AG09319 (cell line): ENCODE measurements at regions not wholly inside any gene's neighbourhood (a gene's known extent, or its start where the extent isn't known, plus 50 kb on each side); places are given as distances from the start of the nearest gene placed in this dataset.

Source experiments
- DNase-seq: peaks from one replicate; pipeline ENCODE4 v3.0.0-alpha.2; 2010; ENCODE audit warnings: low read depth; ENCODE audit errors: extremely low read depth
- CTCF ChIP-seq: IDR thresholded peaks from 2 replicates; pipeline ENCODE4 v1.5.1; 2011; ENCODE audit warnings: low read depth, mild to moderate bottlenecking, inconsistent platforms, low read length, moderate library complexity

GRCh38 chr1:235045034-235045690, 83.5 kb downstream of the TOMM20 start:
- no peak for TF ChIP-seq CTCF
- no peak for DNase-seq

DNA sequence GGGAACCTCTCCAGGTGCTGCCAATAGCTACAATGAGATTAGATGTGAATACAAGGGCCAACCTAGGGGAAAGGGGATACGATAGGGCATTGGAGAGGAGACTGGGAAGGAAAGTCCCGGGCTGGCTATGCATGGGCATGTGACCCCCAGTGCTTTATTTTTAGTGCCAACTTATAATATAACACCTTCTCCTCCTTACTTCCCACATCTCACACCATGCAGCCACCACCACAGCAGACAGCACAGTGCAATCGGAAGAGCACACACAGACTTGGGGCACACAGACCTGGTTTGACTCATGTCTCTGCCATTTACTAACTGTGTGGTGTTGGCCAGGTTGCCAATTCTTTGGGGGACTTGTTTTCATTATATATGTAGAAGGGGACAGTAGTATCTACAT, 85.4 kb downstream of the TOMM20 start:
- DNase-seq = no peak
- TF ChIP-seq CTCF = no peak

DNA sequence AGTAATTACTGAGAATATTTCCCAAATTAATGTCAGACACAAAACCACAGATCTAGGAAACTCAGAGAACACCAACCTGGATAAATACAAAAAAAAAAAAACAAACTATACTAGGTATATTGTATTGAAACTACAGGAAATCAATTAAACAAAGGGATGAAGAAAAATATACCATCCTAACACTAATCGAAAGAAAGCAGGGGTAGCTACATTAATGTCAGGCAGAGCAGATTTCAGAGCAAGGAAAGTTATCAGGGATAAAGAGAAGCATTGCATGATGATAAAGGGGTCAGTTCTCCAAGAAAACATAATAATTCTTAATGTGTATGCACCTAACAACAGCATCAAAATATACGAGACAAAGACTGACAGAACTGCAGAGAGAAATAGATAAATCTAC, 89.9 kb downstream of the TOMM20 start:
- no peak for TF ChIP-seq CTCF
- no peak for DNase-seq

- no peak for DNase-seq
- TF ChIP-seq CTCF = no peak
These were observed 92.7 kb downstream of the TOMM20 start for GRCh38 chr1:235035928-235036327.

GRCh38 chr1:235030919-235031596, 97.6 kb downstream of the TOMM20 start:
- no peak for TF ChIP-seq CTCF
- DNase-seq = no peak

- TF ChIP-seq CTCF = no peak
- no peak for DNase-seq
These were observed 100.8 kb downstream of the TOMM20 start for GRCh38 chr1:235027862-235028250.

DNA sequence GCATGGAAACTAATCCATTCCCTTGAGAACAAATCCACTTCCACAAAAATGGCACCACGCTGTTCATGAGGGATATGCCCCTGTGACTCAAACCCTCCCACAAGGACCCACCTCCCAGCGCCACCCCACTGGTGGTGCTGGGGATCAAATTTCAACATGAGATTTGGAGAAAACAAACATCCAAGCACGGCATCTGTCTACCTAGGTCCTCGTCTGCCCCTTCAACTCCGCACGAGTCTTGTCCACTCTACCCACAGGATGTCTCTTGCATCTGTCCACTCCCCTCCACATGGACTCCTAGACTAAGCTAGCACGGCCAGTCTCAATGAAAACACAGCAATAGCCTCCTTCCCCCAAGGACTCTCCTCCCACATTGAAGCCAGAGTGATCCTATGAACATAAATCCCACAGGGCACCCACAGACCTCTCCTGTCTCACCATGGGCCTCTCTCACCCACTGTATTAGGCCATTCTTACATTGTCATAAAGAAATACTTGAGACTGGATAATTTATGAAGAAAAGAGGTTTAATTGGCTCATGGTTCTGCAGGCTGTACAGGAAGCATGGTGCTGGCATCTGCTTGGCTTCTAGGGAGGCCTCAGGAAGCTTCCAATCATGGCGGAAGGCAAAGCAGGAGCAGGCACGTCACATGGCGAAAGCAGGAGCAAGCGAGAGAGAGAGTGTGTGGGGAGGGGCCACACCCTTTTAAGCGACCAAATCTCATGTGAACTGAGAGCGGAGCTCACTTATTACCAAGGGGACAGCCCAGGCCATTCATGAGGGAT, 101.4 kb downstream of the TOMM20 start:
- DNase-seq = no peak
- no peak for TF ChIP-seq CTCF
